ENCODE measurements at regions not wholly inside any gene's neighbourhood (a gene's known extent, or its start where the extent isn't known, plus 50 kb on each side); places are given as distances from the start of the nearest gene placed in this dataset.
A peak's percentile ranks its signal among the peaks of the same experiment; 100 is the strongest.

GRCh38 chr21:15521644-15522001 is 208.2 kb upstream of the USP25 start:
- Histone ChIP-seq H3K4me1 (no peaks in the 10 kb centered on the region), H3K4me3 (no peak overlapping the region), H3K36me3 (no peaks in the 10 kb centered on the region), H3K27ac (no peak overlapping the region), H3K9me3 (no peaks in the 10 kb centered on the region), H3K27me3 (no peaks in the 10 kb centered on the region)
- no peak for DNase-seq (ENCODE audit: low spot score in 2 of 2)
- intact Hi-C loops (cut with DNase I): no loop called here
- TF ChIP-seq CTCF (IDR thresholded peaks at IDR 0.05): no peak

DNA sequence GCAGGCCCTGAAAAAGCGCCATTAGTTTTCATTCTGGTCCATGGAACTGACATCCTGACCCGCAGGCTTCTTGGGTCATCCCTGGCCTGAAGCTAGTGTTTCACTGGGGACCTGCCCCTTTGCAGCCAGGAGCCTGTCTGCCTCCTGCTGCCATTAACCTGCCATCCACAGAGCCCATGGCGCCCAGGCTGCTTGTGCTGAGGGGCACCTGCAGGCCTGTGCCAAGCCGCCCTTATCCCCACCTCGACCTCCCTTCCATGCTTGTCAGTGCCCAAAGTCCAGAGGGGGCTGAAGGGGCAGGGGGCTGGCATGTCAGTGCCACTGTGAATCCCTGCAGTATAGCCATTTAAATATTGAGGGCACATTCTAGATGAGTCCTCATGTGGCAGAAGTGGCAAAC is 207.6 kb upstream of the USP25 start:
- DNase-seq (ENCODE audit: low spot score in 2 of 2): peak in 1 of 2 donors; percentile 48
- no peaks in the 10 kb centered on the region for H3K27me3 ChIP-seq
- no peaks in the 10 kb centered on the region for H3K9me3 ChIP-seq
- no peak overlapping the region for H3K4me3 ChIP-seq
- intact Hi-C loops (cut with DNase I): no loop called here
- H3K4me1 ChIP-seq: no peaks in the 10 kb centered on the region
- no peak overlapping the region for H3K27ac ChIP-seq
- no peaks in the 10 kb centered on the region for H3K36me3 ChIP-seq
- no peak for TF ChIP-seq CTCF (IDR thresholded peaks at IDR 0.05)

DNA sequence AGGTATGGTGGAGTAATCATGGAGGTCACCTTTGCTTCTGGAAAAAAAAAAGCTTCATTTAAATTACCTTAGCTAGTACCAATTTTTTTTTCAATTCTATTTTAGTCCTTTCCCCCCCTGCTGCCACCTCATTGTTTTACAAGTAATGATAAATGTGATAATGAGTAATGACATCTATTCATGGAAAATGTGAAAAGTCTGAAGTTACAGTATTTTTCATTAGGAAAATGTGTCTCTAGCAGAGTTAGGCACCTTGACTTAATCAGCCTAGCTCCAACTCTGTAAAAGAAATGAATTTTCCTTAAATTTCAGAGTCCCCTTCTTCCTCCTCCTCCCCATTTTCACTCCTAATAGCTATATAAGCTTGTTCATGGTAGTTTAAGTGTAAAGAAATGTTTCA is 204.9 kb upstream of the USP25 start:
- Histone ChIP-seq H3K27ac (no peak overlapping the region), H3K4me3 (no peak overlapping the region), H3K9me3 (no peaks in the 10 kb centered on the region), H3K36me3 (no peaks in the 10 kb centered on the region), H3K4me1 (no peaks in the 10 kb centered on the region), H3K27me3 (no peaks in the 10 kb centered on the region)
- DNase-seq (ENCODE audit: low spot score in 2 of 2): no peak
- no peak for TF ChIP-seq CTCF (IDR thresholded peaks at IDR 0.05)
- intact Hi-C loops (cut with DNase I): no loop called here

- H3K4me3 ChIP-seq: no peak overlapping the region
- no peaks in the 10 kb centered on the region for H3K36me3 ChIP-seq
- H3K4me1 ChIP-seq: no peaks in the 10 kb centered on the region
- TF ChIP-seq CTCF (IDR thresholded peaks at IDR 0.05): no peak
- no peak overlapping the region for H3K27ac ChIP-seq
- no peaks in the 10 kb centered on the region for H3K27me3 ChIP-seq
- no peak for DNase-seq (ENCODE audit: low spot score in 2 of 2)
- H3K9me3 ChIP-seq: no peaks in the 10 kb centered on the region
- intact Hi-C loops (cut with DNase I): no loop called here
These were observed 203.0 kb upstream of the USP25 start for GRCh38 chr21:15526798-15527197.

- no peak for DNase-seq (ENCODE audit: low spot score in 2 of 2)
- TF ChIP-seq CTCF (IDR thresholded peaks at IDR 0.05): no peak
- intact Hi-C loops (cut with DNase I): no loop called here
- no peaks in the 10 kb centered on the region for H3K9me3 ChIP-seq
- no peaks in the 10 kb centered on the region for H3K36me3 ChIP-seq
- H3K4me3 ChIP-seq: no peak overlapping the region
- no peak overlapping the region for H3K27ac ChIP-seq
- no peaks in the 10 kb centered on the region for H3K4me1 ChIP-seq
- no peaks in the 10 kb centered on the region for H3K27me3 ChIP-seq
These were observed 201.4 kb upstream of the USP25 start for GRCh38 chr21:15528346-15528745.

GRCh38 chr21:15531986-15532385 is 197.8 kb upstream of the USP25 start:
- intact Hi-C loops (cut with DNase I): no loop called here
- no peak for TF ChIP-seq CTCF (IDR thresholded peaks at IDR 0.05)
- Histone ChIP-seq H3K4me1 (no peaks in the 10 kb centered on the region), H3K27me3 (no peaks in the 10 kb centered on the region), H3K4me3 (no peak overlapping the region), H3K27ac (no peak overlapping the region), H3K36me3 (no peaks in the 10 kb centered on the region), H3K9me3 (no peaks in the 10 kb centered on the region)
- DNase-seq (ENCODE audit: low spot score in 2 of 2): no peak
